GM12875 (cell line): ENCODE measurements at regions not wholly inside any gene's neighbourhood (a gene's known extent, or its start where the extent isn't known, plus 50 kb on each side); places are given as distances from the start of the nearest gene placed in this dataset.

Experiments
- H3K4me3 ChIP-seq: one replicate; pipeline ENCODE4 v1.5.1; 2011; ENCODE audit warnings: low read depth, low read length, control low read depth
- CTCF ChIP-seq: IDR thresholded peaks from 2 replicates; pipeline ENCODE4 v1.5.1; 2011; ENCODE audit warnings: low read depth, mild to moderate bottlenecking, control low read depth, inconsistent platforms, low read length, moderate library complexity, borderline replicate concordance; ENCODE audit not compliant: insufficient read depth

GRCh38 chr13:32932376-32932775 lies 83.8 kb upstream of the KL start:
- no peak for TF ChIP-seq CTCF
- H3K4me3 ChIP-seq: no peak overlapping the region

- no peak overlapping the region for H3K4me3 ChIP-seq
- TF ChIP-seq CTCF: no peak
Measured at GRCh38 chr13:32936716-32937115, 79.5 kb upstream of the KL start.

- H3K4me3 ChIP-seq: no peak overlapping the region
- no peak for TF ChIP-seq CTCF
Measured at GRCh38 chr13:32938314-32938713, 77.9 kb upstream of the KL start.

- TF ChIP-seq CTCF: no peak
- H3K4me3 ChIP-seq: no peak overlapping the region
Measured at GRCh38 chr13:32938907-32939306, 77.3 kb upstream of the KL start.

GRCh38 chr13:32940601-32941000 lies 75.6 kb upstream of the KL start:
- H3K4me3 ChIP-seq: no peak overlapping the region
- no peak for TF ChIP-seq CTCF

- no peak overlapping the region for H3K4me3 ChIP-seq
- no peak for TF ChIP-seq CTCF
Measured at GRCh38 chr13:32941368-32941767, 74.9 kb upstream of the KL start.

- H3K4me3 ChIP-seq: no peak overlapping the region
- TF ChIP-seq CTCF: no peak
Measured at GRCh38 chr13:32946558-32946957, 69.7 kb upstream of the KL start.
